ENCODE measurements at regions not wholly inside any gene's neighbourhood (a gene's known extent, or its start where the extent isn't known, plus 50 kb on each side); places are given as distances from the start of the nearest gene placed in this dataset.
"Not testable (repeated sequence)": the region's sequence is repeated elsewhere in the genome, so short reads cannot be mapped to it uniquely, and the experiment has no call there.

GRCh38 chr18:56316727-56317126, 321.7 kb downstream of the TXNL1 start:
- no peak for DNase-seq (ENCODE audit: low spot score)

GRCh38 chr18:56315363-56315762, 323.0 kb downstream of the TXNL1 start:
- DNase-seq (ENCODE audit: low spot score): no peak

- peak; percentile 45 for DNase-seq (ENCODE audit: low spot score)
Observed at GRCh38 chr18:56314396-56314795, 324.0 kb downstream of the TXNL1 start.

GRCh38 chr18:56312551-56313335, 325.6 kb downstream of the TXNL1 start:
- DNase-seq (ENCODE audit: low spot score): no peak

- no peak for DNase-seq (ENCODE audit: low spot score)
Observed at GRCh38 chr18:56309104-56309503, 329.3 kb downstream of the TXNL1 start.

- no peak for DNase-seq (ENCODE audit: low spot score)
Observed at GRCh38 chr18:56307354-56308170, 330.8 kb downstream of the TXNL1 start.

GRCh38 chr18:56306797-56307196, 331.6 kb downstream of the TXNL1 start:
- no peak for DNase-seq (ENCODE audit: low spot score)

GRCh38 chr18:56305583-56305982, 332.8 kb downstream of the TXNL1 start:
- DNase-seq (ENCODE audit: low spot score): no peak

- no peak for DNase-seq (ENCODE audit: low spot score)
Observed at GRCh38 chr18:56302156-56302555, 336.2 kb downstream of the TXNL1 start.

GRCh38 chr18:56299740-56300139, 338.7 kb downstream of the TXNL1 start:
- no peak for DNase-seq (ENCODE audit: low spot score)

GRCh38 chr18:56298935-56299334, 339.5 kb downstream of the TXNL1 start:
- DNase-seq (ENCODE audit: low spot score): no peak

GRCh38 chr18:56296381-56296780, 342.0 kb downstream of the TXNL1 start:
- DNase-seq (ENCODE audit: low spot score): no peak

- DNase-seq (ENCODE audit: low spot score): no peak
Observed at GRCh38 chr18:56294484-56295183, 343.8 kb downstream of the TXNL1 start.

GRCh38 chr18:56291294-56291693, 347.1 kb downstream of the TXNL1 start:
- no peak for DNase-seq (ENCODE audit: low spot score)

GRCh38 chr18:56289381-56289780, 349.0 kb downstream of the TXNL1 start:
- DNase-seq (ENCODE audit: low spot score): peak; percentile 21

- no peak for DNase-seq (ENCODE audit: low spot score)
Observed at GRCh38 chr18:56286775-56287325, 351.5 kb downstream of the TXNL1 start.

GRCh38 chr18:56285387-56286065, 352.9 kb downstream of the TXNL1 start:
- DNase-seq (ENCODE audit: low spot score): no peak

GRCh38 chr18:56284319-56284718, 354.1 kb downstream of the TXNL1 start:
- DNase-seq (ENCODE audit: low spot score): no peak

GRCh38 chr18:56283316-56283715, 355.1 kb downstream of the TXNL1 start:
- DNase-seq (ENCODE audit: low spot score): no peak

- no peak for DNase-seq (ENCODE audit: low spot score)
Observed at GRCh38 chr18:56282234-56283104, 355.9 kb downstream of the TXNL1 start.

- DNase-seq (ENCODE audit: low spot score): not testable (repeated sequence)
Observed at GRCh38 chr18:56279816-56280215, 358.6 kb downstream of the TXNL1 start.

Data from pons (tissue), 1 donor.